GM12875 (cell line): ENCODE measurements at regions not wholly inside any gene's neighbourhood (a gene's known extent, or its start where the extent isn't known, plus 50 kb on each side); places are given as distances from the start of the nearest gene placed in this dataset.
"Not testable (repeated sequence)": the region's sequence is repeated elsewhere in the genome, so short reads cannot be mapped to it uniquely, and the experiment has no call there.

ENCODE experiments used
- H3K4me3 ChIP-seq: one replicate; pipeline ENCODE4 v1.5.1; 2011; ENCODE audit warnings: low read depth, low read length, control low read depth
- TF ChIP-seq, protein P1 (sequence below): IDR thresholded peaks from 2 replicates; pipeline ENCODE4 v1.5.1; 2011; ENCODE audit warnings: low read depth, mild to moderate bottlenecking, control low read depth, inconsistent platforms, low read length, moderate library complexity, borderline replicate concordance; ENCODE audit not compliant: insufficient read depth

DNA sequence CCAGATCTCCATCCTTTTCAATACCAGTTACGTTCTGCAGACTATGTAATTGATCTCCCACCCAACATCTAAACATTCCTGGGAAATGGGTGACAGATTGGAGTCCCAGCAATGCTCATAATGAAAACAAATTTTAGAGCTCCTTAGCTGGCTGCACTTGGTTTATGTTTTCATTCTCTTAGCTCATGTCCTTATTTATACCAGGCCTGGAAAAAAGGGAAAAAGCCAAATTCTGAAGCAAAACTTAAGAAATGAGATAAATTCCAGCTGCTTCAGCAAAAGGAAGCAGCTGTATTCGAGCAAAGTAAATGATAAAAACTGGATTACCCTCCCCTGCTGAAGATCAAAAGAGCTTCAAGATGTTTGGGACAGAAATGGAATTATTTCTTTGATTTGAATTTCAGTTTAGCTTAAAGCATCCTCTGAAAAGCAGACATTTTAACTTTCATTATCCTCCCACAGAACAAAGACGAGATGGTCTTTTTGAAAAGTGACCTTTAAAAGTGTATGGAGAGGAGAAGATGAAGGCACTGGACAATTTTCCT is 196.5 kb upstream of the THUMPD2 start:
- TF ChIP-seq, protein P1, sequence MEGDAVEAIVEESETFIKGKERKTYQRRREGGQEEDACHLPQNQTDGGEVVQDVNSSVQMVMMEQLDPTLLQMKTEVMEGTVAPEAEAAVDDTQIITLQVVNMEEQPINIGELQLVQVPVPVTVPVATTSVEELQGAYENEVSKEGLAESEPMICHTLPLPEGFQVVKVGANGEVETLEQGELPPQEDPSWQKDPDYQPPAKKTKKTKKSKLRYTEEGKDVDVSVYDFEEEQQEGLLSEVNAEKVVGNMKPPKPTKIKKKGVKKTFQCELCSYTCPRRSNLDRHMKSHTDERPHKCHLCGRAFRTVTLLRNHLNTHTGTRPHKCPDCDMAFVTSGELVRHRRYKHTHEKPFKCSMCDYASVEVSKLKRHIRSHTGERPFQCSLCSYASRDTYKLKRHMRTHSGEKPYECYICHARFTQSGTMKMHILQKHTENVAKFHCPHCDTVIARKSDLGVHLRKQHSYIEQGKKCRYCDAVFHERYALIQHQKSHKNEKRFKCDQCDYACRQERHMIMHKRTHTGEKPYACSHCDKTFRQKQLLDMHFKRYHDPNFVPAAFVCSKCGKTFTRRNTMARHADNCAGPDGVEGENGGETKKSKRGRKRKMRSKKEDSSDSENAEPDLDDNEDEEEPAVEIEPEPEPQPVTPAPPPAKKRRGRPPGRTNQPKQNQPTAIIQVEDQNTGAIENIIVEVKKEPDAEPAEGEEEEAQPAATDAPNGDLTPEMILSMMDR = no peak
- no peak overlapping the region for H3K4me3 ChIP-seq

DNA sequence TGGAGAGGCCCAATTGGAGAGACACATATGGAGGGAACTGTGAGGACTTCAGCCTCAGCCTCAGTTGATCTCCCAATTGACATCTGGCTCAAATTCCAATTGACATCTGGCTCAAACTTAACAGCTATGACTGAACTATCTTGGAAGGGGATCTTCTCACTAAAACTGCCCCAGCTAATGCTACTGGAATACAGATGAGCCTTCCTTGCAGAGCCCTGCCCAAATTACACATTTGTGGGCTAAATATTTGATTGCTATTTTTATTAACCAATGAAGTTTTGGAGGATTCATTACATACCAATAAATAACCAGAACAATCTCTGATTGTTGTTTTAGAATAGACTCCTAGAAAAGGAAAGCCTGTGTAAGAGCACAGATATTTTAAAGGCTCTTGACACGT is 189.0 kb upstream of the THUMPD2 start:
- no peak overlapping the region for H3K4me3 ChIP-seq
- TF ChIP-seq, protein P1 = no peak

DNA sequence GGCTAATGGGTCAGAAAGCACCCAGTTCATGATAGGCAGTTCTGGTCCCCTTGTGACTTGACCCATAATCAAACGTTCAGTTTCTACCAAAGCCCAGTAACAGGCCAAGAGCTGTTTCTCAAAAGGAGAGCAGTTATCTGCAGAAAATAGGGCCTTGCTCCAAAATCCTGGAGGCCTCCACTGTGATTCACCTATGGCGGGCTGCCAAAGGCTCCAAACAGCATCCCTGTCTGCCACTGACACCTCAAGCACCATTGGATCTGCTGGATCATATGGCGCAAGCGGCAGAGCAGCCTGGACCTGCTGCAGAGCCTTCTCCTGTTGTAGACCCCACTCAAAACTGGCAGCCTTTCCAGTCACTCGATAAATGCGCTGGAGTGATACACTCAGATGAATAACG is 181.6 kb upstream of the THUMPD2 start:
- H3K4me3 ChIP-seq = not testable (repeated sequence)

DNA sequence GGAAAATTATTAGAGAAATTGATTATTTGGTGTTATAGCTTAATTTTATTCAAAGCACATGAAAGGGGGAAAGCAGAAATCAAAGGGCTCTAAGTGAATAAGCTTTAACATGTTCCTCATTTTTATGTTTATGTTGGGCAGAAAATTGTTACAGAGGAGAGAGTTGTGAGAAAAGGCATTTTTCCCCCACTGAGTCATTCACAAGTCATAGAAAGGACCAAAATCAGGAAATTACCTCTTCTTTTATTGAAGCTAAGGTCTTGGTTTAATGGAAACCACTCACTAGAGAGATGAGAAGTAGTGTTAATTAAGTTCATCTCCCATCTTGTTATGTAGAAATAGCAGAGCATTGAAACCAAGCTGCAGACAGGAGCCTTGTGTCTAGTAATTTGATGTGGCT is 175.3 kb upstream of the THUMPD2 start:
- H3K4me3 ChIP-seq = no peak overlapping the region
- TF ChIP-seq, protein P1 = no peak

DNA sequence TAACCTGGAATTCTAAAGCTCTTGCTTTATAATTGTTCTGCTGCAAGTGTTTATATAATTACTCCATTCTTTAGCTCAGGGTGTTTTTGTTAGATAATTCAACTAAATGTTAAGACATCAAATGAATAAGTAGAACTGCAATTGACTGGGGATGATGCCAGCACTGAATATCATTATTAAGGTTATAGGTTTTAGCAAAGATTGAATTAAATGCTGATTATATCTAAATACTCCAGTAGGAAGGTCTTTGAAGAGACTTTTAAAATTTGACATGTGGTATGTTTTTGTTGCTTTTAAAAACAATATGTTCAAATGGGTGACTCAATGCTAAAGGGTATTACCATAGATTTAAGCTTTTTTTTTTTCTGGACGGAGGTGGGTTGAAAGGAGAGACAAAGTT is 170.1 kb upstream of the THUMPD2 start:
- no peak overlapping the region for H3K4me3 ChIP-seq
- TF ChIP-seq, protein P1 = no peak

DNA sequence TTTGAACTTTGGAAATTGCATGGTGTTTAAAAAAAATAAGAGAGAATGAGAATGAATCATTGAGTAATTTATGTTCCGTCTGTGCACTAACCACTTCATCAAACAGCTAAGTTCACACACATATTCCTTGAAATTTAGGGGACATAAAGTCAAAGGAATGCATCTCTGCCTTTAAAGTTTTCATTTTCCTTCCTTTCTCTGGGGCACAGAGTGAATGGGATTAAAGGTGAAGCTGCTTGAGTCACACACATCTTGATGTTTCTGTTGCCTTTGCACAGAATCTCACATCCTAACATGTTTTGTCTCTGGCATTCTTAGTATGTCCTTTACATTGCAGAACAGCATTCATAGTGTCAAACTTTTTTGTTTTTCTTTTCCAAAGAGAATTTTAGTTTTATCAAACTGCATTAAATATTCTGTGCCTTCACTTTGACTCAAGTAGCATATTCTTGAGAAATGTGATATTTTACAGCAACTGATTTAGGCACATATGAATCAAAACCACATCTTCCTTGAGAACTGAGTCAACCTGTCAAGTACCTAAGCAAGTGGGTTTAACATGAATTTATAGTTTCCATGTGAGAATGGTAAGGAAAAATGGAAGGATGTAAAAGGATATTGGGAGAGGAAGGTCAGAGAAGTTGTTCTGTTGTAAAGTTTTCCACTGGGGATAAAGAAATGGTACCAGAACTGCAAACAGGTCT is 169.1 kb upstream of the THUMPD2 start:
- no peak overlapping the region for H3K4me3 ChIP-seq
- TF ChIP-seq, protein P1 = no peak

DNA sequence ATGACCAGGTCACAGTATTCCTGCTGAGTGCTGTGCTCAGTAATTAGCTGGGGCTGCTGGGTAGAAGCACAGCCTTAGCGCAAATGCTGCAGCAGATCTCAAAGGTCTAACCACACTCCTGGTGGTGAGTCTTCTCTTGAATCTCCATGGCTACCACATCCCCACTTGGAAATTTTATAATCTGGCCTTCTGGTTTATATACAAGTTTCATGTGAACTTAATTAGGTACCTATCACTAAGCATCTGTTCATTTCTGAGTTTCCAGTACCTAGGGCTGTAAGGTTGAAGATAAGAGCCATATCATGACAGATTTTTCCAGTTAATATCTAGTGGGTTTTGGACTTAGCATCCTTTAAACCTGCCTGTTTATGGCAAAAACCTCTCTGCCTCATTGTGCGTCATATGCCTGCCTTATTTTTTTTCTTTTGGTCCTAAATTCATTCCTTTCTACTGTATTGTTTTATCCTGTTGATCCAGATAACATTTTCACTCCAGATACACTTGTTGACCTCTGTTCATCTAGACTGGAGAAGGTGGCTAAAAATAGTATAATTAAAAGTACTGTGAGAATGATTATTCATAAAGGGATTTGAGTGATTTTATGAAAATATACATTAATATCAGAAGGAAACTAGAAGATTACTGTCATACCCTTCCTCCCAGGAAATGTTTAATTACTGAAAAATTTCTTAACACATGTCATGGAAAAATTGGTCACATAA is 168.4 kb upstream of the THUMPD2 start:
- H3K4me3 ChIP-seq = no peak overlapping the region
- TF ChIP-seq, protein P1 = no peak
